ENCODE measurements at regions not wholly inside any gene's neighbourhood (a gene's known extent, or its start where the extent isn't known, plus 50 kb on each side); places are given as distances from the start of the nearest gene placed in this dataset.

- DNase-seq: no peak
Measured at GRCh38 chr5:2222246-2222992, 339.7 kb upstream of the IRX4 start.

- DNase-seq: no peak
Measured at GRCh38 chr5:2221450-2221849, 338.7 kb upstream of the IRX4 start.

- no peak for DNase-seq
Measured at GRCh38 chr5:2220741-2221140, 338.0 kb upstream of the IRX4 start.

- no peak for DNase-seq
Measured at GRCh38 chr5:2219149-2219776, 336.5 kb upstream of the IRX4 start.

GRCh38 chr5:2217219-2217618 lies 334.5 kb upstream of the IRX4 start:
- no peak for DNase-seq

- DNase-seq: no peak
Measured at GRCh38 chr5:2214910-2215590, 332.3 kb upstream of the IRX4 start.

- DNase-seq: no peak
Measured at GRCh38 chr5:2213121-2213730, 330.5 kb upstream of the IRX4 start.

- no peak for DNase-seq
Measured at GRCh38 chr5:2212481-2212880, 329.8 kb upstream of the IRX4 start.

- no peak for DNase-seq
Measured at GRCh38 chr5:2208239-2208544, 325.5 kb upstream of the IRX4 start.

- DNase-seq: no peak
Measured at GRCh38 chr5:2207416-2208238, 324.9 kb upstream of the IRX4 start.

- DNase-seq: no peak
Measured at GRCh38 chr5:2207109-2207399, 324.3 kb upstream of the IRX4 start.

GRCh38 chr5:2206293-2207108 lies 323.8 kb upstream of the IRX4 start:
- no peak for DNase-seq

GRCh38 chr5:2205596-2206226 lies 323.0 kb upstream of the IRX4 start:
- DNase-seq: no peak

- no peak for DNase-seq
Measured at GRCh38 chr5:2205185-2205585, 322.5 kb upstream of the IRX4 start.

- no peak for DNase-seq
Measured at GRCh38 chr5:2204366-2205184, 321.9 kb upstream of the IRX4 start.

GRCh38 chr5:2203774-2204173 lies 321.0 kb upstream of the IRX4 start:
- DNase-seq: no peak

GRCh38 chr5:2201832-2202231 lies 319.1 kb upstream of the IRX4 start:
- DNase-seq: no peak

GRCh38 chr5:2201421-2201820 lies 318.7 kb upstream of the IRX4 start:
- DNase-seq: no peak

GRCh38 chr5:2201011-2201410 lies 318.3 kb upstream of the IRX4 start:
- DNase-seq: no peak

GRCh38 chr5:2200261-2200950 lies 317.7 kb upstream of the IRX4 start:
- no peak for DNase-seq

Data from activated T-cell treated with anti-CD3 and anti-CD28 coated beads for 4 hours (primary cell).